NCI-H748 (cell line): ENCODE measurements at regions not wholly inside any gene's neighbourhood (a gene's known extent, or its start where the extent isn't known, plus 50 kb on each side); places are given as distances from the start of the nearest gene placed in this dataset.

Experiments used
- DNase-seq: peaks from one replicate; lab custom pipeline; 2025; ENCODE audit not compliant: unreplicated experiment; lab: John Stamatoyannopoulos, UW

GRCh38 chr2:220660277-220661145, 911.6 kb downstream of the EPHA4 start:
- DNase-seq: no peak

- DNase-seq: no peak
Observed at GRCh38 chr2:220662431-220662830, 909.7 kb downstream of the EPHA4 start.

- DNase-seq: no peak
Observed at GRCh38 chr2:220663065-220663464, 909.0 kb downstream of the EPHA4 start.

GRCh38 chr2:220664272-220665107, 907.6 kb downstream of the EPHA4 start:
- DNase-seq: no peak

- peak; percentile 90 for DNase-seq
Observed at GRCh38 chr2:220665108-220665471, 907.0 kb downstream of the EPHA4 start.

GRCh38 chr2:220669324-220669723, 902.8 kb downstream of the EPHA4 start:
- no peak for DNase-seq

GRCh38 chr2:220670511-220670910, 901.6 kb downstream of the EPHA4 start:
- peak; percentile 97 for DNase-seq

- DNase-seq: no peak
Observed at GRCh38 chr2:220673151-220673874, 898.8 kb downstream of the EPHA4 start.

GRCh38 chr2:220674033-220674432, 898.1 kb downstream of the EPHA4 start:
- no peak for DNase-seq

- DNase-seq: no peak
Observed at GRCh38 chr2:220676695-220677094, 895.4 kb downstream of the EPHA4 start.

- DNase-seq: no peak
Observed at GRCh38 chr2:220678943-220679342, 893.2 kb downstream of the EPHA4 start.

- DNase-seq: peak; percentile 12
Observed at GRCh38 chr2:220682616-220683015, 889.5 kb downstream of the EPHA4 start.

GRCh38 chr2:220684099-220684498, 888.0 kb downstream of the EPHA4 start:
- DNase-seq: no peak

- peak; percentile 67 for DNase-seq
Observed at GRCh38 chr2:220687231-220687843, 884.8 kb downstream of the EPHA4 start.

GRCh38 chr2:220695397-220696279, 876.5 kb downstream of the EPHA4 start:
- no peak for DNase-seq

- DNase-seq: no peak
Observed at GRCh38 chr2:220696280-220696669, 875.8 kb downstream of the EPHA4 start.

GRCh38 chr2:220697011-220697410, 875.1 kb downstream of the EPHA4 start:
- DNase-seq: no peak

GRCh38 chr2:220701115-220701514, 871.0 kb downstream of the EPHA4 start:
- DNase-seq: no peak

- DNase-seq: no peak
Observed at GRCh38 chr2:220703279-220703678, 868.8 kb downstream of the EPHA4 start.

- no peak for DNase-seq
Observed at GRCh38 chr2:220704081-220704480, 868.0 kb downstream of the EPHA4 start.
